IMR-90 (cell line): ENCODE measurements at regions not wholly inside any gene's neighbourhood (a gene's known extent, or its start where the extent isn't known, plus 50 kb on each side); places are given as distances from the start of the nearest gene placed in this dataset.

Experiments used
- CEBPB ChIP-seq: IDR thresholded peaks from 2 replicates; pipeline ENCODE4 v1.6.1; 2012; ENCODE audit warnings: low read depth, low read length, improper control_type of control experiment
- CTCF ChIP-seq: conservative IDR thresholded peaks from 2 replicates; pipeline ENCODE4 v1.5.1; 2012; ENCODE audit warnings: mild to moderate bottlenecking, low read depth, low read length, improper control_type of control experiment
- FOS ChIP-seq: fragments of 150-350 bp; IDR thresholded peaks from 2 replicates; pipeline ENCODE4 v1.6.1; 2016; ENCODE audit warnings: low read depth, low read length
- MAFK ChIP-seq: IDR thresholded peaks from 2 replicates; pipeline ENCODE4 v1.6.1; 2012; ENCODE audit warnings: low read depth, low read length, improper control_type of control experiment
- MAZ ChIP-seq: IDR thresholded peaks from 2 replicates; pipeline ENCODE4 v1.6.1; 2012; ENCODE audit warnings: low read depth, mild to moderate bottlenecking, low read length, improper control_type of control experiment, moderate library complexity, borderline replicate concordance
- MXI1 ChIP-seq: IDR thresholded peaks from 2 replicates; pipeline ENCODE4 v1.6.1; 2012; ENCODE audit warnings: low read depth, mild to moderate bottlenecking, low read length, moderate library complexity, borderline replicate concordance
- POLR2A ChIP-seq: IDR thresholded peaks from 2 replicates; pipeline ENCODE4 v1.6.1; 2012; ENCODE audit warnings: mild to moderate bottlenecking, low read depth, low read length
- RAD21 ChIP-seq: IDR thresholded peaks from 2 replicates; pipeline ENCODE4 v1.6.1; 2012; ENCODE audit warnings: low read length, improper control_type of control experiment
- RCOR1 ChIP-seq: IDR thresholded peaks from 2 replicates; pipeline ENCODE4 v1.6.1; 2012; ENCODE audit warnings: mild to moderate bottlenecking, low read length, improper control_type of control experiment; ENCODE audit not compliant: insufficient replicate concordance
- RFX5 ChIP-seq: IDR thresholded peaks from 2 replicates; pipeline ENCODE4 v1.8.0; 2012; ENCODE audit warnings: low read depth, mild to moderate bottlenecking, low read length, moderate library complexity
- SMC3 ChIP-seq: fragments of 150-350 bp; IDR thresholded peaks from 2 replicates; pipeline ENCODE4 v1.6.1; 2016; ENCODE audit warnings: low read depth, mild to moderate bottlenecking, antibody characterized with exemption, low read length, moderate library complexity
- USF2 ChIP-seq: fragments of 150-350 bp; IDR thresholded peaks from 2 replicates; pipeline ENCODE4 v1.6.1; 2017; ENCODE audit warnings: mild to moderate bottlenecking, antibody characterized with exemption, low read length, low read depth

GRCh38 chr9:68603371-68603770, 62.7 kb upstream of the TMEM252 start:
- TF ChIP-seq CTCF: no peak
- no peak for TF ChIP-seq MAFK
- no peak for TF ChIP-seq USF2
- TF ChIP-seq CEBPB: no peak
- TF ChIP-seq MAZ: no peak
- TF ChIP-seq POLR2A: no peak
- no peak for TF ChIP-seq FOS
- no peak for TF ChIP-seq RCOR1
- no peak for TF ChIP-seq MXI1
- no peak for TF ChIP-seq SMC3
- TF ChIP-seq RFX5: no peak
- no peak for TF ChIP-seq RAD21
